Limb (tissue), 2 donors: ENCODE measurements at regions not wholly inside any gene's neighbourhood (a gene's known extent, or its start where the extent isn't known, plus 50 kb on each side); places are given as distances from the start of the nearest gene placed in this dataset.
"Not testable (repeated sequence)": the region's sequence is repeated elsewhere in the genome, so short reads cannot be mapped to it uniquely, and the experiment has no call there.

Experiments
- DNase-seq, 2 donors: peaks; one replicate each; pipeline ENCODE4 v3.0.0-alpha.2; 2016; ENCODE audit errors: extremely low spot score in 2 of 2

GRCh38 chr9:73095425-73095824 is 56.2 kb upstream of the ANXA1 start:
- DNase-seq = no peak

- no peak for DNase-seq
These were observed 57.8 kb upstream of the ANXA1 start for GRCh38 chr9:73093740-73094379.

- no peak for DNase-seq
These were observed 58.5 kb upstream of the ANXA1 start for GRCh38 chr9:73093016-73093739.

- no peak for DNase-seq
These were observed 59.8 kb upstream of the ANXA1 start for GRCh38 chr9:73091909-73092308.

- no peak for DNase-seq
These were observed 61.5 kb upstream of the ANXA1 start for GRCh38 chr9:73090214-73090613.

DNA sequence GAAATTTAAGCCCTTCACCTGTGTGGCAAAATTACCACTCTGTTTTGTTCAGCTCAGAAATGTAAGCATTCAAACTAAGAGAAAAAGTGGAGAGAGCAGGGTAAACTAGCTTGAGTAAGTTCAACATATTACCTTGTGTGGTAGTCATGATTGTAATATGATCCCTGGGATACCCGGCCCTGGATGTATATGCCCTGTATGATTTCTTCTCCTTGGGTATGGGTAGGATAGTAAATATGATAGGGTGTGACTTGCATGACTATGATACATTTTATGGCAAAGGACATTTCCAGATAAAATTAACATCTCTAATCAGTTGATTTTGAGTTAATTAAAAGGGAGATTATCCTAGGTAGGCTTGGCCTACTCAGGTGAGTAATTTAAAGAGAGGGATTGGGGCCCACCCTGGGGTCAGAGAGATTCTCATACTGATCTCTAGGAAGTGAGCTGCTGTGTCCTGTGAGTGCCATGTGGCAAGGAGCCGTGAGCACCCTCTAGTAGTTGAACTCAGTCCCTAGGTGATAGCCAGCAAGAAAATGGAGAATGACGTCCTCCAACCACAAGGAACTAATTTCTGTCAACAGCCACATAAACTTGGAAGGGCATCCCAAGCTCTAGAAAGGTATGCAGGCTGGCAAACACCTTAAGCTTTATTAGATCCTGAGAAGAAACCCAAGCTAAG is 62.2 kb upstream of the ANXA1 start:
- DNase-seq = no peak

- not testable (repeated sequence) for DNase-seq
These were observed 63.8 kb upstream of the ANXA1 start for GRCh38 chr9:73087876-73088275.

GRCh38 chr9:73083519-73083918 is 68.1 kb upstream of the ANXA1 start:
- no peak for DNase-seq

GRCh38 chr9:73081979-73082657 is 69.5 kb upstream of the ANXA1 start:
- DNase-seq = peak in 1 of 2 donors; percentile 73

GRCh38 chr9:73080110-73080694 is 71.5 kb upstream of the ANXA1 start:
- DNase-seq = no peak

- no peak for DNase-seq
These were observed 72.3 kb upstream of the ANXA1 start for GRCh38 chr9:73079326-73079725.

GRCh38 chr9:73077625-73078030 is 74.0 kb upstream of the ANXA1 start:
- no peak for DNase-seq

DNA sequence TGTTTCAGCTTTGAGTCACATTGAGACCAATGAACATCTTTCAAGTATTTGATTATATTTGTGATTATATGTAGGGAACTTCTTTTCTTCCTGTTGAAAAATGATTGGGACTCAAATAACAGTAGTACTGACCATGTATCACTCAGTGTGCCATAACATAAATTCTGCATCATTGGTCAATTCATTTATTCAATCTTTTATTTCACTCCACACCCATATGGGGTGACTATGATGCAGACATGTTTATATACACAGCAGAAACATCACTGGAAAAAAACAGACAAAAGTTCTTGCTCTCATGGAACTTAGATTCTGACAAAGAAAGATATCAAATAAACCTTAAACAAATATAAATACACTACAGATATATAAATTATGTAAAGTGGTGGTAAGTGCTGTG is 74.7 kb upstream of the ANXA1 start:
- DNase-seq = no peak

DNA sequence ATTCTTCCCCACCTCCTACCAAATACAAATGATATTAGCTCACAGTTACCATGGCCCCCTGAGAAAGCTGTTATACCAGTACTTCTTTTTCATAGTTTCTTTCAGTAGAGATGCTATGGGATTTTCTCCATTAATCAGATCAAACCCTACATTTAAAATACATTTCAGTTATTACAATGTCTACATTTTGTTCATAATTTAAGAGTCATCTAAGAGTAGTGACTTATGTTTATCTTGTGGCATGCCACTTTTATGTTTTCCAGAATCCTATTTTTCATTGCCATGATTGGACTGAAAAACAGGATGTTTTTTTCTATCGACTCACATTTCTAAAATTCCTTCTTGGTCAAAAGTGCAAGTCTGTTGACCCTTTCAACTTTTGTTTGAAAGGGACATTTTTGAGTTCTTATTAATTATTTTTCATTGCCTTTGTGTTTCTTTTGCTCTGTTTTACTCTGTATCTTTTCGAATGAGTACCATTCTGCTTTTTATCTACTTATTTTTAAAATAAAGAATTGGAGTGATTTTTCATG is 77.4 kb upstream of the ANXA1 start:
- DNase-seq = no peak

DNA sequence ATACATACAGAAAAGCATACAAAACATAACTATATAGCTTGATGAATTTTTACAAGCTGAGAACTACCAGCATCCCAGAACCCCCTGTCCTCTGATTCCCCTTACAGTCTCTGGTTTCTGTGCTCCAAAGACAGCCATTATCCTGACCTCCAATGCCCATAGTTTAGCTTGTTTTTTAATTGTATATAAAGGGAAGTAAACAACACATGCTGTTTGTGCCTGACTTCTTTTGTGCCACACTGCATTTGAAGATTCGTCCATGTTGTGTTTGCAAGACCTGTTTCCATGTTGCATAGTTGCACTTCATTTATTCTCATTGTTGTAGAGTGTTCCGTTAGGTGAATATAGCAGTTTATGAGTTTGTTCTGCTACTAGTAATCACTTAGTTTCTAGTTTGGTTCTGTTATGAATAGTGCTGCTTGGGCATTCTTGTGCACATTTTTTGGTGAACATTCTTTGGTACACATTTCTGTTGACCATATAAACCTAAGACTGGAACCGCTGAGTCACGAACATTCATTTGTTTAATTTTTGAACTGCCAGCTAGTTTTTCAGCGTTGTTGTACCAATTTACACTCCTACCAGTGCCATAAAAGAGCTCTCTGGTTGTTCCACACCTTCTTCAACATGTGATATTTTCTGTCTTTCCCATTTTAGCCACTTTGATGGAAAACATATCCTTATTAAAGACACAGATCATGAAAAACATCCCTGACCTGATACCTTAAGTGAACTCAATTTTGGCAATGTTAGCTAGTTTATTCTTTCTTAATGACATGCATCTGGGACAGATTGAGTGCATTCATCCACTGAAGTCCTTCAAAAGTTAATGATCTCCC is 78.1 kb upstream of the ANXA1 start:
- no peak for DNase-seq

DNA sequence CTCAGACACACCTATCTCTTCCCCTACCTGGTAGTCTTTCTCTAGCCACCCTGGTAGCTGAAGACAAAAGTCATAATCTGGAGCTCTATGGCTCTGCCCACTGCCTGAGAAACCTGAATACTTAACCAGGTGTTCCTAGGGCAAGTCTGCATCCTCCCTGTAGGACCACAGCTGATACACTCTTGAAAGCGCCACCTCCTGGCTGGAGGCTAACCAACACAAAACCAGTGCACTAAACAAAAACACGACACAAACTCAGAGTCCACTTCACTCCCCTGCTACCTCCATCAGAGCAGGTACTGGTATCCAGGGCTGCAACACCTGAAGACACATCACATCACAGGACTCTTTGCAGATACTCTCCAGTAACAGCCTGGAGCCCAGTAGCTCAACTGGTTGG is 84.6 kb upstream of the ANXA1 start:
- no peak for DNase-seq

GRCh38 chr9:73065439-73065838 is 86.2 kb upstream of the ANXA1 start:
- no peak for DNase-seq

- DNase-seq = no peak
These were observed 87.3 kb upstream of the ANXA1 start for GRCh38 chr9:73064315-73064714.

- DNase-seq = no peak
These were observed 90.5 kb upstream of the ANXA1 start for GRCh38 chr9:73061146-73061545.

DNA sequence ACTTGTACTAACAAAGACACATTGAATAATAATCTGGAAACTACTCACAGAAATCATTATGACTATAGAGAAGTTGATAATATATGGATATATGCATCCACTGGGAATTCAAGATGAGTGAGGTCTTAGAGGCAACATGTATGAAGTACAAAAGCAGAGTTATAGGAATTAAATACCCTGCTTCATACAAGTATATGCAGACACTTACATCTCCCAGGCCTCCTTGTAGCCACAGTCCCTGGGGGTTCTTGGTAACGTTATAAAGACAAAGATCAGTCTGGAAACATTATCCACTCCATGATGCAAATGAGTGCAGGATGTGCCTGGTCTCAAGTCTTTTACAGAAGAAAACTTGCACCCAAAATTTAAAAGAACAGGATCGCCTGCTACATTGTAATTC is 92.4 kb upstream of the ANXA1 start:
- no peak for DNase-seq

DNA sequence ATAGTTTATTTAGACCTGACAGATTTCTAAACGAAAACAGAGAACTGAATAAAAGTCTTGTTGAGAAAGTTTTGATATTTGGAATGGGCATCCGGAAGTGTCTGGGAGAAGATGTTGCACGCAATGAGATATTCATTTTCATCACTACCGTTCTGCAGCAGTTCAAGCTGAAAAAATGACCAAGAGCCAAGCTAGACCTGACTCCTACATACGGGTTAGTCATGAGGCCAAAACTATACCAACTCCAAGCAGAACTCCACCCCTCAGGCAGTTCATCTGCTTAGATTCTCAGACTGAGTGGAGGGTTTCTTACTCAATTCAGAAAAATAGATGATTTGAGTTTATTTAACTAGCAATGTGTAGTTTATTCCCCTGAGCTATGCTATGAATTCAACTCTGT is 95.4 kb upstream of the ANXA1 start:
- DNase-seq = no peak
